ENCODE measurements at regions not wholly inside any gene's neighbourhood (a gene's known extent, or its start where the extent isn't known, plus 50 kb on each side); places are given as distances from the start of the nearest gene placed in this dataset.
A peak's percentile ranks its signal among the peaks of the same experiment; 100 is the strongest.

GRCh38 chr1:25030012-25030411 is 99.9 kb upstream of the RUNX3 start:
- Histone ChIP-seq H3K79me2 (ENCODE audit: insufficient read depth, low read length) (no peaks in the 10 kb centered on the region), H3K27me3 (ENCODE audit: control insufficient read depth in 2 of 2, insufficient read depth in 2 of 2, low read length in 2 of 2) (peaks cover 0 to 42% of the 10 kb centered on the region in 2 donors), H3K9ac (ENCODE audit: insufficient read depth, low read length, poor library complexity, severe bottlenecking) (peak overlapping the region; percentile 29), H3K9me3 (replicated peaks in 1 of 2; ENCODE audit: control insufficient read depth in 1 of 2, insufficient read depth in 1 of 2, low read length in 2 of 2) (no peaks in the 10 kb centered on the region), H4K20me1 (ENCODE audit: insufficient read depth, low read length) (no peaks in the 10 kb centered on the region), H2AFZ (ENCODE audit: insufficient read depth, low read depth, low read length, poor library complexity, severe bottlenecking) (no peak overlapping the region), H3K4me2 (replicated peaks; ENCODE audit: extremely low read depth, low read length, poor library complexity, severe bottlenecking) (no peak overlapping the region), H3K36me3 (replicated peaks in 1 of 2; ENCODE audit: control insufficient read depth in 1 of 2, insufficient read depth in 2 of 2, low read length in 2 of 2) (no peaks in the 10 kb centered on the region), H3K4me3 (replicated peaks in 1 of 3; ENCODE audit: low read depth in 2 of 3, low read length in 3 of 3) (no peak overlapping the region), H3K4me1 (ENCODE audit: control insufficient read depth in 1 of 2, insufficient read depth in 2 of 2, low read length in 2 of 2) (peaks cover 88 to 89% of the 10 kb centered on the region in 2 donors), H3K27ac (ENCODE audit: low read depth in 1 of 2, low read length in 2 of 2) (peak overlapping the region in 1 of 2 donors; percentile 64)
- Mint-ChIP-seq H3K36me3 (peaks cover 37 to 47% of the 10 kb centered on the region in 2 donors), H3K9me3 (peaks cover 0 to 8% (median 0%) of the 10 kb centered on the region in 7 donors), H3K4me1 (peaks cover 18% of the 10 kb centered on the region), H3K27me3 (ENCODE audit: low read depth in 3 of 3) (peaks cover 50 to 78% (median 72%) of the 10 kb centered on the region in 3 donors), H3K27ac (peak overlapping the region in 5 of 7 donors; percentile 77 to 93 (median 92)), H3K4me3 (peak overlapping the region; percentile 39 to 84)
- WGBS (ENCODE audit: insufficient coverage): 94% methylated on average over 2 of the region's 2 CpGs
- DNase-seq: peak in 2 of 3 donors; percentile 60 to 64
- no peak for TF ChIP-seq CTCF (IDR thresholded peaks at IDR 0.05)
- intact Hi-C loops (cut with micrococcal nuclease): loop anchor here in 1 of 2 donors (1.0 kb wide), 1 partner anchor 8 kb away; no protein-coding TSS in a partner anchor

- peak overlapping the region in 6 of 7 donors; percentile 76 to 93 (median 82) for H3K27ac Mint-ChIP-seq
- H3K9me3 ChIP-seq (replicated peaks in 1 of 2; ENCODE audit: control insufficient read depth in 1 of 2, insufficient read depth in 1 of 2, low read length in 2 of 2): no peaks in the 10 kb centered on the region
- intact Hi-C loops (cut with micrococcal nuclease): no loop called here
- H3K27me3 Mint-ChIP-seq (ENCODE audit: low read depth in 3 of 3): peaks cover 56 to 84% (median 80%) of the 10 kb centered on the region in 3 donors
- peak overlapping the region in 1 of 2 donors; percentile 17 for H3K27ac ChIP-seq (ENCODE audit: low read depth in 1 of 2, low read length in 2 of 2)
- no peaks in the 10 kb centered on the region for H3K79me2 ChIP-seq (ENCODE audit: insufficient read depth, low read length)
- peaks cover 0 to 8% (median 0%) of the 10 kb centered on the region in 7 donors for H3K9me3 Mint-ChIP-seq
- TF ChIP-seq CTCF (IDR thresholded peaks at IDR 0.05): no peak
- peaks cover 88% of the 10 kb centered on the region in 2 donors for H3K4me1 ChIP-seq (ENCODE audit: control insufficient read depth in 1 of 2, insufficient read depth in 2 of 2, low read length in 2 of 2)
- DNase-seq: peak in 2 of 3 donors; percentile 60 to 68
- H4K20me1 ChIP-seq (ENCODE audit: insufficient read depth, low read length): no peaks in the 10 kb centered on the region
- 26% methylated on average over 17 of the region's 23 CpGs for WGBS (ENCODE audit: insufficient coverage)
- H3K9ac ChIP-seq (ENCODE audit: insufficient read depth, low read length, poor library complexity, severe bottlenecking): peak overlapping the region; percentile 23
- H3K36me3 Mint-ChIP-seq: peaks cover 43 to 44% of the 10 kb centered on the region in 2 donors
- peaks cover 0 to 49% of the 10 kb centered on the region in 2 donors for H3K27me3 ChIP-seq (ENCODE audit: control insufficient read depth in 2 of 2, insufficient read depth in 2 of 2, low read length in 2 of 2)
- peak overlapping the region; percentile 19 for H2AFZ ChIP-seq (ENCODE audit: insufficient read depth, low read depth, low read length, poor library complexity, severe bottlenecking)
- H3K4me2 ChIP-seq (replicated peaks; ENCODE audit: extremely low read depth, low read length, poor library complexity, severe bottlenecking): no peak overlapping the region
- H3K4me3 Mint-ChIP-seq: peak overlapping the region; percentile 45 to 84
- no peaks in the 10 kb centered on the region for H3K36me3 ChIP-seq (replicated peaks in 1 of 2; ENCODE audit: control insufficient read depth in 1 of 2, insufficient read depth in 2 of 2, low read length in 2 of 2)
- H3K4me1 Mint-ChIP-seq: peaks cover 24% of the 10 kb centered on the region
- no peak overlapping the region for H3K4me3 ChIP-seq (replicated peaks in 1 of 3; ENCODE audit: low read depth in 2 of 3, low read length in 3 of 3)
These were observed 99.0 kb upstream of the RUNX3 start for GRCh38 chr1:25028907-25029599.
